ENCODE measurements at regions not wholly inside any gene's neighbourhood (a gene's known extent, or its start where the extent isn't known, plus 50 kb on each side); places are given as distances from the start of the nearest gene placed in this dataset.

DNA sequence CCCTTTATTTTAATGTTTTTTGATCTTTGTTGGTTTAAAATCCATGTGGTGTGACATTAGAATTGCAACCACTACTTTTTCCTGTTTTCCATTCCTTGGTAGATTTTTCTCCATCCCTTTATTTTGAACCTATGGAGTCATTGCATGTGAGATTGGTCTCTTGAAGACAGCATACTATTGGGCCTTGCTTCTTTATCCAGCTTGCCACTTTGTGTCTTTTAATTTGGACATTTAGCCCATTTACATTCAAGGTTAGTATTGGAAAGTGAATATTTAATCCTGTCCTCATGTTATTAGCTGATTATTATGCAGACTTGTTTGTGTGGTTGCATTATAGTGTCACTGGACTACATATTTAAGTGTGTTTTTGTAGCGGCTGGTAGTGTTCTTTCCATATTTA lies 782.9 kb downstream of the SLC4A3 start:
- TF ChIP-seq CTCF (IDR thresholded peaks at IDR 0.05) (no peak), POLR2A (IDR thresholded peaks at IDR 0.05) (no peak)
